H9 (cell line): ENCODE measurements at regions not wholly inside any gene's neighbourhood (a gene's known extent, or its start where the extent isn't known, plus 50 kb on each side); places are given as distances from the start of the nearest gene placed in this dataset.

Experiments
- DNase-seq: peaks from one replicate; pipeline ENCODE4 v3.0.0-alpha.2; 2017
- H2AFZ ChIP-seq: one replicate; pipeline ENCODE4 v1.6.1; 2013; ENCODE audit warnings: mild to moderate bottlenecking, low read length, control low read depth, moderate library complexity
- H2AK5ac ChIP-seq: 2 replicates; pipeline ENCODE4 v1.6.1; 2013; ENCODE audit warnings: low read length, control low read depth, mixed read lengths; ENCODE audit not compliant: insufficient read length
- H2BK120ac ChIP-seq: one replicate; pipeline ENCODE4 v1.6.1; 2013; ENCODE audit warnings: low read depth, mild to moderate bottlenecking, low read length, control low read depth, inconsistent platforms; ENCODE audit not compliant: poor library complexity, severe bottlenecking
- H2BK12ac ChIP-seq: 2 replicates; pipeline ENCODE4 v1.6.1; 2013; ENCODE audit warnings: low read length, control low read depth, mixed read lengths, low read depth; ENCODE audit not compliant: insufficient read length
- H2BK15ac ChIP-seq: 2 replicates; pipeline ENCODE4 v1.6.1; 2013; ENCODE audit warnings: low read depth, low read length, control low read depth
- H2BK20ac ChIP-seq: one replicate; pipeline ENCODE4 v1.6.1; 2013; ENCODE audit warnings: low read depth, mild to moderate bottlenecking, low read length, control low read depth, inconsistent platforms; ENCODE audit not compliant: poor library complexity, severe bottlenecking
- H2BK5ac ChIP-seq: 2 replicates; pipeline ENCODE4 v1.6.1; 2013; ENCODE audit warnings: low read length, control low read depth, mixed read lengths; ENCODE audit not compliant: insufficient read length
- H3K14ac ChIP-seq: 2 replicates; pipeline ENCODE4 v1.6.1; 2013; ENCODE audit warnings: low read length, control low read depth; ENCODE audit not compliant: insufficient read depth
- H3K18ac ChIP-seq: 2 replicates; pipeline ENCODE4 v1.6.1; 2013; ENCODE audit warnings: low read depth, mild to moderate bottlenecking, mixed read lengths, low read length, control low read depth; ENCODE audit not compliant: insufficient read length
- H3K23ac ChIP-seq: 2 replicates; pipeline ENCODE4 v1.6.1; 2013; ENCODE audit warnings: low read length, control low read depth, mixed read lengths, low read depth; ENCODE audit not compliant: insufficient read length
- H3K23me2 ChIP-seq: 2 replicates; pipeline ENCODE4 v1.6.1; 2013; ENCODE audit warnings: low read depth, mild to moderate bottlenecking, mixed read lengths, low read length, control low read depth; ENCODE audit not compliant: insufficient read length, poor library complexity, severe bottlenecking
- H3K27ac ChIP-seq: 2 replicates; pipeline ENCODE4 v1.5.1; 2013; ENCODE audit warnings: low read length, control low read depth, mixed read lengths, low read depth; ENCODE audit not compliant: insufficient read length
- H3K27me3 ChIP-seq: 2 replicates; pipeline ENCODE4 v1.6.1; 2013; ENCODE audit warnings: low read length, control low read depth, inconsistent platforms; ENCODE audit not compliant: insufficient read depth
- H3K4ac ChIP-seq: 2 replicates; pipeline ENCODE4 v1.6.1; 2013; ENCODE audit warnings: low read depth, mild to moderate bottlenecking, control low read depth, inconsistent platforms, low read length, moderate library complexity
- H3K4me1 ChIP-seq: 2 replicates; pipeline ENCODE4 v1.6.1; 2013; ENCODE audit warnings: low read length, control low read depth, inconsistent platforms; ENCODE audit not compliant: insufficient read depth
- H3K4me2 ChIP-seq: 2 replicates; pipeline ENCODE4 v1.6.1; 2013; ENCODE audit warnings: low read length, control low read depth, mixed read lengths; ENCODE audit not compliant: insufficient read length, insufficient read depth
- H3K56ac ChIP-seq: 2 replicates; pipeline ENCODE4 v1.6.1; 2013; ENCODE audit warnings: low read depth, mild to moderate bottlenecking, mixed read lengths, low read length, control low read depth; ENCODE audit not compliant: insufficient read length
- H3K79me1 ChIP-seq: 2 replicates; pipeline ENCODE4 v1.6.1; 2013; ENCODE audit warnings: low read depth, mild to moderate bottlenecking, moderate library complexity, low read length, control low read depth, inconsistent platforms; ENCODE audit not compliant: insufficient read depth, poor library complexity, severe bottlenecking
- H3K79me2 ChIP-seq: 2 replicates; pipeline ENCODE4 v1.6.1; 2013; ENCODE audit warnings: low read length, control low read depth, inconsistent platforms; ENCODE audit not compliant: insufficient read depth
- H3K9ac ChIP-seq: 2 replicates; pipeline ENCODE4 v1.6.1; 2013; ENCODE audit warnings: low read length, control low read depth, mixed read lengths; ENCODE audit not compliant: insufficient read length; ENCODE audit errors: extremely low read depth
- H3K9me3 ChIP-seq: one replicate; pipeline ENCODE4 v1.6.1; 2013; ENCODE audit warnings: low read depth, low read length, inconsistent platforms; ENCODE audit not compliant: control insufficient read depth
- H3T11ph ChIP-seq: one replicate; pipeline ENCODE4 v1.6.1; 2013; ENCODE audit warnings: mild to moderate bottlenecking, low read length, control low read depth, inconsistent platforms
- H4K20me1 ChIP-seq: one replicate; pipeline ENCODE4 v1.6.1; 2013; ENCODE audit not compliant: control insufficient read depth, insufficient read length, insufficient read depth
- H4K5ac ChIP-seq: 2 replicates; pipeline ENCODE4 v1.6.1; 2013; ENCODE audit warnings: low read depth, mild to moderate bottlenecking, mixed read lengths, low read length, control low read depth; ENCODE audit not compliant: insufficient read length
- H4K8ac ChIP-seq: replicated peaks from 2 replicates; pipeline ENCODE4 v1.6.1; 2013; ENCODE audit warnings: low read length, control low read depth, mixed read lengths, low read depth; ENCODE audit not compliant: insufficient read length
- H4K91ac ChIP-seq: 2 replicates; pipeline ENCODE4 v1.6.1; 2013; ENCODE audit warnings: low read depth, mild to moderate bottlenecking, moderate library complexity, mixed read lengths, low read length, control low read depth; ENCODE audit not compliant: insufficient read length
- H3K27ac Mint-ChIP-seq, 3 experiments: 2 replicates in 2 of 3; 3 replicates in 1 of 3; pipeline ENCODE4 v1.8.0; 2020 to 2021; ENCODE audit warnings: mixed read lengths in 3 of 3, mild to moderate bottlenecking in 1 of 3, moderate library complexity in 1 of 3
- H3K27me3 Mint-ChIP-seq: 2 replicates; pipeline ENCODE4 v1.8.0; 2021; ENCODE audit warnings: low read depth, mild to moderate bottlenecking, moderate library complexity, mixed read lengths
- H3K36me3 Mint-ChIP-seq, 3 experiments: 2 replicates in 2 of 3; 3 replicates in 1 of 3; pipeline ENCODE4 v1.8.0; 2020 to 2021; ENCODE audit warnings: low read depth in 3 of 3, mixed read lengths in 3 of 3; ENCODE audit not compliant: insufficient read depth in 1 of 3
- H3K4me1 Mint-ChIP-seq, 2 experiments: 2 replicates each; pipeline ENCODE4 v1.8.0; 2020; ENCODE audit warnings: mixed read lengths in 2 of 2
- H3K4me3 Mint-ChIP-seq, 2 experiments: 2 replicates in 1 of 2; 3 replicates in 1 of 2; pipeline ENCODE4 v1.8.0; 2020 to 2021; ENCODE audit warnings: mild to moderate bottlenecking in 2 of 2, mixed read lengths in 2 of 2, moderate library complexity in 1 of 2
- H3K9me3 Mint-ChIP-seq, 2 experiments: 2 replicates in 1 of 2; 3 replicates in 1 of 2; pipeline ENCODE4 v1.8.0; 2020; ENCODE audit warnings: mild to moderate bottlenecking in 2 of 2, mixed read lengths in 2 of 2, moderate library complexity in 1 of 2
- WGBS: extraction: QIAGEN DNeasy Blood & Tissue Kit; methylation state at CpG from one replicate; pipeline ENCODE4 v1.1.7; 2013; ENCODE audit warnings: missing lambda C conversion rate, low lambda C conversion rate, mixed read lengths; ENCODE audit not compliant: insufficient read length; ENCODE audit errors: extremely low coverage; 5-methylcytosine and 5-hydroxymethylcytosine counted together
- TF ChIP-seq, protein P1 (sequence below): fragments of 200-600 bp; sonication (generic); conservative IDR thresholded peaks from 3 replicates; pipeline ENCODE4 v1.8.0; 2021; ENCODE audit warnings: antibody characterized with exemption, mild to moderate bottlenecking

DNA sequence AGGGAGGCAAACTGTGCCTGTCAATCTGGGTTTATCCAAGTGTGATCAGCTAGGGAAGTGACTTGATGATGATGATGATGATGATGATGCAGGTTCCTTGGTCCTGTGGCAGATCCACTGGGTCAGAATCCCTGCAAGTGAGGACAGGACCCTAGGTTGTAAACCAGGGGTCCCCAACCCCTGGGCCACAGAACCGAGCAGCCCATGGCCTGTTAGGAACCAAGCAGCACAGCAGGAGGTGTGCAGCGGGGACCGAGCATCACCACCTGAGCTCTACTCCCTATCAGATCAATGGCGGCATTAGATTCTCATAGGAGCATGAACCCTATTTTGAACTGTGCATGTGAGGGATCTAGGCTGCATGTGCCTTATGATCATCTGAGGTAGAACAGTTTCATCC, 144.7 kb upstream of the PDE1C start:
- Histone ChIP-seq H3K4me2 (no peak overlapping the region), H3K79me1 (no peaks in the 10 kb centered on the region), H2BK12ac (no peak overlapping the region), H3K79me2 (no peaks in the 10 kb centered on the region), H2BK20ac (no peak overlapping the region), H3K56ac (no peak overlapping the region), H4K20me1 (no peaks in the 10 kb centered on the region), H3K23me2 (no peaks in the 10 kb centered on the region), H2AFZ (no peak overlapping the region), H2BK5ac (no peak overlapping the region), H4K8ac (no peak overlapping the region), H3K14ac (no peak overlapping the region), H3K4ac (no peak overlapping the region), H3K9me3 (no peaks in the 10 kb centered on the region), H3T11ph (no peak overlapping the region), H3K27ac (no peak overlapping the region), H3K9ac (no peak overlapping the region), H3K23ac (no peak overlapping the region), H4K5ac (no peak overlapping the region), H2BK15ac (no peak overlapping the region), H3K27me3 (no peaks in the 10 kb centered on the region), H2AK5ac (no peak overlapping the region), H3K18ac (no peak overlapping the region), H4K91ac (no peak overlapping the region), H3K4me1 (no peaks in the 10 kb centered on the region), H2BK120ac (no peak overlapping the region)
- H3K4me3 Mint-ChIP-seq: no peak overlapping the region
- H3K36me3 Mint-ChIP-seq: no peaks in the 10 kb centered on the region
- TF ChIP-seq, protein P1, sequence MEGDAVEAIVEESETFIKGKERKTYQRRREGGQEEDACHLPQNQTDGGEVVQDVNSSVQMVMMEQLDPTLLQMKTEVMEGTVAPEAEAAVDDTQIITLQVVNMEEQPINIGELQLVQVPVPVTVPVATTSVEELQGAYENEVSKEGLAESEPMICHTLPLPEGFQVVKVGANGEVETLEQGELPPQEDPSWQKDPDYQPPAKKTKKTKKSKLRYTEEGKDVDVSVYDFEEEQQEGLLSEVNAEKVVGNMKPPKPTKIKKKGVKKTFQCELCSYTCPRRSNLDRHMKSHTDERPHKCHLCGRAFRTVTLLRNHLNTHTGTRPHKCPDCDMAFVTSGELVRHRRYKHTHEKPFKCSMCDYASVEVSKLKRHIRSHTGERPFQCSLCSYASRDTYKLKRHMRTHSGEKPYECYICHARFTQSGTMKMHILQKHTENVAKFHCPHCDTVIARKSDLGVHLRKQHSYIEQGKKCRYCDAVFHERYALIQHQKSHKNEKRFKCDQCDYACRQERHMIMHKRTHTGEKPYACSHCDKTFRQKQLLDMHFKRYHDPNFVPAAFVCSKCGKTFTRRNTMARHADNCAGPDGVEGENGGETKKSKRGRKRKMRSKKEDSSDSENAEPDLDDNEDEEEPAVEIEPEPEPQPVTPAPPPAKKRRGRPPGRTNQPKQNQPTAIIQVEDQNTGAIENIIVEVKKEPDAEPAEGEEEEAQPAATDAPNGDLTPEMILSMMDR: no peak
- H3K9me3 Mint-ChIP-seq: no peaks in the 10 kb centered on the region
- WGBS: no CpG with 5 or more reads among the region's 4 CpGs
- H3K4me1 Mint-ChIP-seq: no peaks in the 10 kb centered on the region
- peaks cover 27% of the 10 kb centered on the region for H3K27me3 Mint-ChIP-seq
- no peak overlapping the region for H3K27ac Mint-ChIP-seq
- DNase-seq: no peak
